22Rv1 (cell line): ENCODE measurements at regions not wholly inside any gene's neighbourhood (a gene's known extent, or its start where the extent isn't known, plus 50 kb on each side); places are given as distances from the start of the nearest gene placed in this dataset.

ENCODE experiments used
- H3K27ac ChIP-seq: fragments of 450-650 bp; 2 replicates; pipeline ENCODE4 v1.5.1; 2017
- CTCF ChIP-seq: fragments of 450-650 bp; IDR thresholded peaks from 2 replicates; pipeline ENCODE4 v1.5.1; 2017; ENCODE audit warnings: mild to moderate bottlenecking
- ZFX ChIP-seq: fragments of 450-650 bp; IDR thresholded peaks from 2 replicates; pipeline ENCODE4 v1.6.1; 2017; ENCODE audit warnings: antibody characterized with exemption, borderline replicate concordance

GRCh38 chr16:73683804-73684203 lies 612.8 kb upstream of the PSMD7 start:
- TF ChIP-seq CTCF (no peak), ZFX (no peak)

GRCh38 chr16:73672135-73672534 lies 624.2 kb upstream of the ZFHX3 start:
- H3K27ac ChIP-seq, result no peak overlapping the region
- TF ChIP-seq CTCF (no peak), ZFX (no peak)

More at GRCh38 chr16:73683804-73684203, 612.8 kb upstream of the PSMD7 start:
- H3K27ac ChIP-seq, result no peak overlapping the region

DNA sequence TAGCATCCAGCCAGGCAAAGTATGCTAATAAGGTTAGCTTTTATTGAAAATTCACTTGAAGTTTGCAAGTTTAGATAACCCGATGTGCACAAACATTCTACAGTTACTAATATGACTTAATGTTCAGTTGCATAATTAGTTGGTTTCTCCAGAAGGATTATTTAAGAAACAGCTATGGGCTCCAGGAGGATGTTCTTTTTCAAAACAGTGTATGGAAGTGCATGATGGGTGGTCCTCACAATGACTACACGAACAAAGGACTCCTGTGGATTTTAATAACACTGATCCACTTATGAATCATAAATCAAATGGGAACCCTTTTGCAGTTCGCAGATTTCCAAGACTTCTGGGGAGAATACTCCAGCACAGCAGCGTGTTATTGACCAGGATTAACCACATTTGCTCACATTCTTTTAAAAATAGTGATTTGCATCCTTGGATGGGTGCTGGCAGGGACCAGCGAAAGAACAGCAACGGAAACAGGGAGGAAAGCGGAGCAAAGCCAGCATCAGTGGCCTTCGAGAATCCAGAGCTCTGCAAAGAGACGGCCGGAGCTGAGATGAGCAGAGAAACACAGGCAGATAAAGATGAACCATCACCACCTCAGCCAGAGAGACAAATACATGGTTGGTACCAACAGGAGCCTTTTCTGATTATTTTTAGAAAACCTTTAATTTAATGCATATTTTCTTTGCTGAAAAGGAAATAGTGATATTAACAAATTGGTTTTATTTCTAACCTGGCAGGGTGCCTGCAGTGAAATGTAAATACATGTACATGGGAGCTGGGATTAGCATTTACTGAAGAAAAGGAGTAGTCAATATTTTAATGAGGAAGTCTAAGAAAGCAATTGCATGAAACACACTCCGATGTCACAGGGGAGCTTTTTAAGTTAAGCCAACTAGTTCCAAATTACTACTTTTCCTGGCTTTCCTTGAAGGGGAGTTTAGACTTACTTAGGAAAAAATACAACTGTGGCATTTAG lies 623.2 kb upstream of the ZFHX3 start:
- TF ChIP-seq ZFX, result no peak
- no peak for TF ChIP-seq CTCF
- H3K27ac ChIP-seq, result no peak overlapping the region

- no peak for TF ChIP-seq CTCF
- no peak for TF ChIP-seq ZFX
- H3K27ac ChIP-seq, result no peak overlapping the region
These were observed 621.8 kb upstream of the ZFHX3 start for GRCh38 chr16:73669535-73670274.

GRCh38 chr16:73663720-73664119 lies 615.8 kb upstream of the ZFHX3 start:
- TF ChIP-seq ZFX (no peak), CTCF (no peak)
- no peak overlapping the region for H3K27ac ChIP-seq

- TF ChIP-seq ZFX (no peak), CTCF (no peak)
- no peak overlapping the region for H3K27ac ChIP-seq
These were observed 588.3 kb upstream of the ZFHX3 start for GRCh38 chr16:73636196-73636595.

GRCh38 chr16:73629011-73629410 lies 581.1 kb upstream of the ZFHX3 start:
- H3K27ac ChIP-seq, result no peak overlapping the region
- TF ChIP-seq ZFX (no peak), CTCF (no peak)
